Caco-2 (cell line): ENCODE measurements at regions not wholly inside any gene's neighbourhood (a gene's known extent, or its start where the extent isn't known, plus 50 kb on each side); places are given as distances from the start of the nearest gene placed in this dataset.

Source experiments
- BruUV-seq: library from RNA; stranded (reverse); fragments of 400-500 nt; replicated peaks from 2 replicates; lab custom pipeline; 2021; lab: Mats Ljungman, UMichigan
- CTCF ChIA-PET: fragments of 300-600 bp; sonication (Branson Sonifier 250); formaldehyde crosslinking; loops from one replicate; lab custom pipeline; 2022; ENCODE audit warnings: antibody characterized with exemption; lab: Charles Lee
- POLR2A ChIA-PET: fragments of 300-600 bp; sonication (Branson Sonifier 250); formaldehyde crosslinking; loops from one replicate; lab custom pipeline; 2022; ENCODE audit warnings: antibody characterized with exemption; lab: Charles Lee
- DNase-seq, 2 experiments: peaks; one replicate each; pipeline versions ENCODE4 v3.0.0 to v3.0.0-alpha.2; 2020 to 2022
- H3K27me3 ChIP-seq: replicated peaks from 2 replicates; pipeline ENCODE4 v1.6.0; 2011; ENCODE audit warnings: low read length; ENCODE audit not compliant: control insufficient read depth, insufficient read depth
- H3K36me3 ChIP-seq: 2 replicates; pipeline ENCODE4 v1.5.1; 2011; ENCODE audit warnings: low read length; ENCODE audit not compliant: control insufficient read depth, insufficient read depth
- H3K4me1 ChIP-seq: fragments of 250-450 bp; sonication (Bioruptor Pico); 2 replicates; pipeline ENCODE4 v1.5.1; 2020; ENCODE audit warnings: mild to moderate bottlenecking
- H3K4me3 ChIP-seq: 2 replicates; pipeline ENCODE4 v1.5.1; 2011; ENCODE audit warnings: low read depth, mild to moderate bottlenecking, control low read depth, low read length
- H3K9me3 ChIP-seq: fragments of 250-450 bp; sonication (Bioruptor Pico); 2 replicates; pipeline ENCODE4 v1.5.1; 2020; ENCODE audit warnings: mild to moderate bottlenecking, moderate library complexity
- H3K27ac Mint-ChIP-seq: one replicate; pipeline ENCODE4 v1.8.0; 2022; ENCODE audit warnings: mixed read lengths; ENCODE audit not compliant: unreplicated experiment
- H3K27me3 Mint-ChIP-seq: one replicate; pipeline ENCODE4 v1.8.0; 2022; ENCODE audit warnings: mixed read lengths; ENCODE audit not compliant: insufficient read depth, unreplicated experiment
- H3K36me3 Mint-ChIP-seq: one replicate; pipeline ENCODE4 v1.8.0; 2022; ENCODE audit warnings: mild to moderate bottlenecking, mixed read lengths; ENCODE audit not compliant: insufficient read depth, unreplicated experiment
- H3K4me1 Mint-ChIP-seq: one replicate; pipeline ENCODE4 v1.8.0; 2022; ENCODE audit warnings: low read depth, mixed read lengths; ENCODE audit not compliant: unreplicated experiment
- H3K4me3 Mint-ChIP-seq: one replicate; pipeline ENCODE4 v1.8.0; 2022; ENCODE audit warnings: mild to moderate bottlenecking, moderate library complexity, mixed read lengths; ENCODE audit not compliant: unreplicated experiment
- H3K9me3 Mint-ChIP-seq: one replicate; pipeline ENCODE4 v1.8.0; 2022; ENCODE audit warnings: mixed read lengths; ENCODE audit not compliant: unreplicated experiment
- CTCF ChIP-seq, 2 experiments: fragments of 200-600 bp in 1 of 2; IDR thresholded peaks; 1 replicate in 1 of 2; 2 replicates in 1 of 2; pipeline versions ENCODE4 v1.5.1 to v1.8.0; 2011 to 2022; ENCODE audit warnings: antibody characterized with exemption in 1 of 2, control low read depth in 1 of 2, inconsistent platforms in 1 of 2, low read depth in 1 of 2, low read length in 1 of 2, mild to moderate bottlenecking in 1 of 2, moderate library complexity in 1 of 2; ENCODE audit not compliant: insufficient read depth in 1 of 2, severe bottlenecking in 1 of 2, unreplicated experiment in 1 of 2
- intact Hi-C: fragments of 100-400 bp; cut with micrococcal nuclease; formaldehyde crosslinking; loops from one replicate; pipeline ENCODE4 v1.10.0; 2022; ENCODE audit not compliant: unreplicated experiment

DNA sequence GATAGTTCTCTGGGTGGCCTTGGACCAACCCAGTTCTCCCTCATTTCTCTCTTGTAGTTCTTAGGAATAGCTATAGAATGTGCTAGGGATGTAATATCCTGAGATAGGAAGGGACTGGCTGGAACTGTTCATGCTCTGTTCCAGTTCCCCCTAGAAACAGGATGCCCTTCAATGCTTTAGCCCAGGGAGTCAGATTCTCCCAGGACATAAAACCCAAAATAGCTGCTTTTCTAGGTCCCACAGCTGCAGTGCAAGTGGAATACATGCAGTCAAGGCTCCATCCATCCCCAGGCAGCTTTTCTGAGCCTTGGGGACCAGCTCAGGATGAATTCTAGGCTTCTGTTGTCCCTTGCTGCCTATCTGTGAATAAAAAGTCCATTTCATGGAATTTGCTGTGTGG, 257.3 kb upstream of the CTAGE1 start:
- no peak overlapping the region for H3K4me3 ChIP-seq
- no peak for DNase-seq
- ChIA-PET CTCF (interaction anchor here (0.6 kb wide), 1 partner anchor 82 kb away, joined by 3 read pairs; no protein-coding TSS in a partner anchor), POLR2A (no interaction called here)
- intact Hi-C loops, result no loop called here
- Mint-ChIP-seq H3K36me3 (no peaks in the 10 kb centered on the region), H3K27me3 (peaks cover 13% of the 10 kb centered on the region), H3K4me3 (no peak overlapping the region), H3K27ac (no peak overlapping the region), H3K4me1 (no peaks in the 10 kb centered on the region), H3K9me3 (no peaks in the 10 kb centered on the region)
- BruUV-seq, result no TSS peak
- no peaks in the 10 kb centered on the region for H3K27me3 ChIP-seq
- no peaks in the 10 kb centered on the region for H3K4me1 ChIP-seq
- 0 out of 2 replicates have a peak, but pooled peaks cover 3% of the 10 kb centered on the region for H3K9me3 ChIP-seq
- no peak for TF ChIP-seq CTCF (IDR thresholded peaks at IDR 0.05; ENCODE audit: insufficient read depth in 1 of 2, low read depth in 1 of 2, low read length in 1 of 2, severe bottlenecking in 1 of 2, unreplicated experiment in 1 of 2)
- H3K36me3 ChIP-seq, result no peaks in the 10 kb centered on the region

DNA sequence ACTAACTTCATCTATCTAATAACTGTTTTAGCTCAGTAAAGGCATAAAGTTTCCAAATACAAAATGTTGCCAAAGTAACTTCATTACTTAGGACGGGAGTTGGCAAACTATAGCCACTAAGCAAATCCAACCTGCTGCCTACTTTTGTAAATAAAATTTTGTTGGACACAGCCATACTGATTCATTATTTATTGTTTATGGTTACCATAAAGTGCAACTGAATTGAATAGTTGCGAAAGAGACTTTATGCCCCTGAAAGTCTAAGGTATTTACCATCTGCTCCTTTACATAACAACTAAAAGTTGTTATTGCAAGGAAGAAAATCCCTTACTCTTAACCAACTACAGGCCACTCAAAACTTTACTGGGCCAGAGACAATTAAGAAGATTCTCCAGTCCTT, 256.7 kb upstream of the RBBP8 start:
- H3K9me3 ChIP-seq, result 0 out of 2 replicates have a peak, but pooled peaks cover 3% of the 10 kb centered on the region
- no peak for TF ChIP-seq CTCF (IDR thresholded peaks at IDR 0.05; ENCODE audit: insufficient read depth in 1 of 2, low read depth in 1 of 2, low read length in 1 of 2, severe bottlenecking in 1 of 2, unreplicated experiment in 1 of 2)
- no peaks in the 10 kb centered on the region for H3K27me3 ChIP-seq
- no peaks in the 10 kb centered on the region for H3K36me3 ChIP-seq
- POLR2A ChIA-PET, result no interaction called here
- no peak overlapping the region for H3K4me3 ChIP-seq
- BruUV-seq, result no TSS peak
- Mint-ChIP-seq H3K27ac (no peak overlapping the region), H3K4me3 (no peak overlapping the region), H3K9me3 (no peaks in the 10 kb centered on the region), H3K36me3 (no peaks in the 10 kb centered on the region), H3K27me3 (peaks cover 13% of the 10 kb centered on the region), H3K4me1 (no peaks in the 10 kb centered on the region)
- CTCF ChIA-PET, result no interaction called here
- no peak for DNase-seq
- no peaks in the 10 kb centered on the region for H3K4me1 ChIP-seq
- intact Hi-C loops, result no loop called here

GRCh38 chr18:22678486-22678885, 254.6 kb upstream of the RBBP8 start:
- ChIA-PET CTCF (no interaction called here), POLR2A (no interaction called here)
- Mint-ChIP-seq H3K4me3 (no peak overlapping the region), H3K9me3 (no peaks in the 10 kb centered on the region), H3K27ac (no peak overlapping the region), H3K27me3 (peaks cover 10% of the 10 kb centered on the region), H3K4me1 (peaks cover 5% of the 10 kb centered on the region), H3K36me3 (no peaks in the 10 kb centered on the region)
- BruUV-seq, result no TSS peak
- DNase-seq, result no peak
- Histone ChIP-seq H3K27me3 (no peaks in the 10 kb centered on the region; the same call in 1 of the 2 replicates), H3K4me3 (no peak overlapping the region), H3K4me1 (peaks cover 5% of the 10 kb centered on the region; the same call in 1 of the 2 replicates), H3K36me3 (no peaks in the 10 kb centered on the region), H3K9me3 (no peaks in the 10 kb centered on the region)
- intact Hi-C loops, result no loop called here
- no peak for TF ChIP-seq CTCF (IDR thresholded peaks at IDR 0.05; ENCODE audit: insufficient read depth in 1 of 2, low read depth in 1 of 2, low read length in 1 of 2, severe bottlenecking in 1 of 2, unreplicated experiment in 1 of 2)
